ENCODE measurements at regions not wholly inside any gene's neighbourhood (a gene's known extent, or its start where the extent isn't known, plus 50 kb on each side); places are given as distances from the start of the nearest gene placed in this dataset.

- DNase-seq (ENCODE audit: low read depth, low spot score): peak; percentile 75
- in situ Hi-C loops (cut with HindIII; ENCODE audit: low pct_unique_long_range_greater_than_20kb, low sequenced_read_pairs): no loop called here
Measured at GRCh38 chr17:45690625-45691275, 93.4 kb upstream of the CRHR1 start.

- no peak for DNase-seq (ENCODE audit: low read depth, low spot score)
- in situ Hi-C loops (cut with HindIII; ENCODE audit: low pct_unique_long_range_greater_than_20kb, low sequenced_read_pairs): no loop called here
Measured at GRCh38 chr17:45692661-45693060, 91.5 kb upstream of the CRHR1 start.

GRCh38 chr17:45693792-45694191, 90.3 kb upstream of the CRHR1 start:
- in situ Hi-C loops (cut with HindIII; ENCODE audit: low pct_unique_long_range_greater_than_20kb, low sequenced_read_pairs): no loop called here
- no peak for DNase-seq (ENCODE audit: low read depth, low spot score)

DNA sequence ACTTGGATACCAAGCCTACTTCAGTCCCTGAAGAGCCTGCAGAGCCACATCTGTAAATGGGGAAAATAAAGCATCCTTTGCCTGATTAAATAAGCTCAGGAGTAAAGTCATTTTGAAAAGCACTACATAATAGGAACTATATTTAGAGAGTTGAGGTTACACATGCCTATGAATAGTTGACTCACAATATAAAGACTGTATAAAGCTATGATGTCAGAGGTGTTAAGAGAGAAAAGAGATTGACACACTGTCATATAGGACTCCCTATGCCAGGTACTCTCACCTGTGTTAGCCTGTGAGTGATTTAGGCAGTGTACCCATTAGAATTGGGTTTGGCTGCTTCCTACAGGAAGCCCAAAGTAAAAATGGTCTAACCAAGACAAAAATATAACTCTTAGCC, 87.7 kb upstream of the CRHR1 start:
- DNase-seq (ENCODE audit: low read depth, low spot score): no peak
- in situ Hi-C loops (cut with HindIII; ENCODE audit: low pct_unique_long_range_greater_than_20kb, low sequenced_read_pairs): no loop called here

GRCh38 chr17:45697076-45697475, 87.0 kb upstream of the CRHR1 start:
- in situ Hi-C loops (cut with HindIII; ENCODE audit: low pct_unique_long_range_greater_than_20kb, low sequenced_read_pairs): no loop called here
- DNase-seq (ENCODE audit: low read depth, low spot score): no peak

DNA sequence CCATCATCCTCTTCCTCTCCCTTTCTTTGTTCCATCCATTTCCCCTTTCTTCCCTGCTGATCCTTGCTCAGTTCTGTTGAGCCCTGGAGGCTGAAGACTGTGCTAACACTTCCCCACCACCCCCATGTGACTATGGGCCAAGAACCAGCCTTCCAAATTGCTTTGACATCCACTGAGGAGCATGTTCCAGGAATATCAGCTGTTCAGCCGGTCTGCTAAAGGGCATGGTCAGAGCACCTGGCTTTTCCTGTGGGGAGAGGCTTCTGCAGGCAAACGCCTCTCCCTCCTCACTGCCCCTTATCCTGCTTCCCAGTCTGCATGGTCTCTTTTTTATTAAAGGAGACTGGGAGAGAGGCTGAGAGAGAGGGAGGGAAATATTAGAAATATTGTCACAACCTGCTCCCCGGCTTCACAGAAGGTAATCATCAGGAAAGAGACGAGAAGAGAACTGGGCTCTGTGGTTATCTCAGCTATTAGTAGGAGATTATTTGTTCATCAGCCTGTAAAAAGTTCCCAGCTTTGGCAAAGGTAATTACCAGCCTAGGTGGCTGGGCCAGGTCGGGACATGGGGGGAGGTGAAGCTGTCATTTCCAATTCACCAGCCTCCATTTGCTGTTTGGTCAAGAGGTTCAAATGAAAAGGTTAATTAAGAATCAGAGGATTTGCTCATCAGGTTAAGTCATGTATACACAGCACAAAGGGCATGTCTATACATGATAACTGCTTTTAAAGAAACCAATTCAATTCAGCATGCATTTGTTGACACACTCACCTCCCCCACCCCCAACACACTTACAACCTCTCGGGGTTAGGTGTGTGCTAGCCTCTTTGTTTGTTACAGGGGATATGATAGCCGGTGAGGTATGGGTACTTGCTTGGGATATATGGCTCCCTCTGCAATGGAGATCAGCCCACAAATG, 83.7 kb upstream of the CRHR1 start:
- no peak for DNase-seq (ENCODE audit: low read depth, low spot score)
- in situ Hi-C loops (cut with HindIII; ENCODE audit: low pct_unique_long_range_greater_than_20kb, low sequenced_read_pairs): no loop called here

DNA sequence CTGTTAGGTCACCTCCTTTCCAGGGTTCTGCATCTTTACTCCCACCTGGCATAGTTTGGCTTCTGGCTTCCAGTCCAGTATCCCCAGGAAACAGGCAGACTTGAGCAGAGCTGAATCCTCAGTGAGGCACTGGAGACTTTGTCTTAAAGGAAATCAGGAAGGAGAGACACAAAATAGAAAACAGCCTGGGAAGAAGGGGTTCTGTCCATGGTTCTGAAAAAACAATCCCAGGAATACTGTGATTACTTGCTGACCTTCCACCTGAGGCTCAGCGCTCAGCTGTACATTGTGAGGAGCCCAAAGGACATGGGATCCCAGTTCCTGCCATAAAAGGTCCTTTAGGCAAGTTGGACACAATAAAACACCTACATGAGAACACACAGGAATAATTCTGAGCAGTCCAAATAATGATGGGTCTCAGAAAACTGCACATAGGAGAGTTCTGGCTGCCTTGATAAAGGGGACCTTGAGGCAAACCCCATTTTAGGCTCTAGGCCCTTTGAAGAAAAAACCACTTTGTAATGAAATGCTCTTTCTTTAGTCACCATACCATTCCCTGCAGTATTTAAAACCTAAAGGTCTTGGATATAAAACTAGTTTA, 81.4 kb upstream of the CRHR1 start:
- in situ Hi-C loops (cut with HindIII; ENCODE audit: low pct_unique_long_range_greater_than_20kb, low sequenced_read_pairs): no loop called here
- DNase-seq (ENCODE audit: low read depth, low spot score): no peak

- DNase-seq (ENCODE audit: low read depth, low spot score): no peak
- in situ Hi-C loops (cut with HindIII; ENCODE audit: low pct_unique_long_range_greater_than_20kb, low sequenced_read_pairs): no loop called here
Measured at GRCh38 chr17:45703348-45703747, 80.8 kb upstream of the CRHR1 start.

GRCh38 chr17:45703806-45704205, 80.3 kb upstream of the CRHR1 start:
- in situ Hi-C loops (cut with HindIII; ENCODE audit: low pct_unique_long_range_greater_than_20kb, low sequenced_read_pairs): no loop called here
- DNase-seq (ENCODE audit: low read depth, low spot score): no peak

GRCh38 chr17:45704251-45704650, 79.9 kb upstream of the CRHR1 start:
- no peak for DNase-seq (ENCODE audit: low read depth, low spot score)
- in situ Hi-C loops (cut with HindIII; ENCODE audit: low pct_unique_long_range_greater_than_20kb, low sequenced_read_pairs): no loop called here

DNA sequence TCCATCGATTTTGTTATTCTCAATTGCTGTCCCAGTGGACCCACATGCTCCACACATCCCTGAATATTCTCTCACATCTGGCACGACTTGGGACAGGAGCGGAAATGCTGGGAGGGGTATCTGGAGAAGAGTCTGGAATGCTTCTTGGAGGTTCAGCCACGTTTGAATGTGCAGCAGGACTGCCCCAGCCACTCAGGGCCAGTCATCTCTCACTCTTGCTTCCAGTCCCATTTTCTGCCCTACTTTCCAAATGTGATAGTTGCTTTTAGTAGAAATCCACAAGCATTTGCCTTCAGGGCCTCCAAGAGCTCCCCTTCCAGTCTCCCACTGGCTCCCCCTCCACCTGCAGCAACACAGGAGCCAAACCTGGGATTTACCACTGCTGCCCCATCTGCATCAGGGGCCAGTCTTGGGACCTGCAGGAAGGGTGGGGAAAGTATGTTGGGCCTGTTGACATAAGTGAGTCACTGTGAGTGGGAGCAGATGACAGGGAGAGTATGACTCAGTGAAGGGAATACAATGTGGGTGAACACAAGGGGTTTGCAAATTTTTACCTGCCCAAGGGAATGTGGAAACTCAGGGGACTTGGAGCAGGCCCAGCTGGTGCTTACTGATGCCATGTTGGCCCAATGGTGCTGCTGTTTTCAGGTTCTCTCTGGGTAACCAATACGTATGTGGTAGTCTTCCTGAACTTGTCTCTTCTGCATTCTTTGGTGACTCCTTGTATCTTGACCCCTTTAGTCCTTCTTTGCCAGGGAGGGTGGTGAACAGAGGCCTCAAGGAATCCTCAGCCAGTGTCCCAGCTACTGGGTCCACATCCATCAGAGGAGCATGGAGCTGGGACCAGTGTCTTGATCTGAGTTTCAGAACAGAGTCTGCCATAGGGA, 78.8 kb upstream of the CRHR1 start:
- in situ Hi-C loops (cut with HindIII; ENCODE audit: low pct_unique_long_range_greater_than_20kb, low sequenced_read_pairs): no loop called here
- no peak for DNase-seq (ENCODE audit: low read depth, low spot score)

DNA sequence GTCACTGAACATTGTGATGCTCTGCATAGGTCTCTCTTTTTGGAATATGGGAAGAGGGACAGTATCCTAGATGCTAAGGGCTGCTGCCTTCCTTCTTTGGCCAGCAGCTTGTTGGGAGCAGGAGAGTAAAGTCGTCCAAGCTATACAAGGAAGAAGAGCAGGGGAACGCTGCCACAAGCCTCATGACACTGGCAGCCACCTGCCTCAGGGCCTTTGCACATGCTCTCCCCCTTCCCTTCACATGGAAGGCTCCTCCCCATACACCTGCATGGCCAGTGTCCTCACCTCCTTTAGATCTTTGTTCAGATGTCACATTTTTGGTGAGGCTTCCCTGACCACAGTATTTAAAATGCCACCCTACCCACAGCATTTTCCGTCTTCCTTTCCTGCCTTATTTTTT, 78.1 kb upstream of the CRHR1 start:
- no peak for DNase-seq (ENCODE audit: low read depth, low spot score)
- in situ Hi-C loops (cut with HindIII; ENCODE audit: low pct_unique_long_range_greater_than_20kb, low sequenced_read_pairs): no loop called here

DNA sequence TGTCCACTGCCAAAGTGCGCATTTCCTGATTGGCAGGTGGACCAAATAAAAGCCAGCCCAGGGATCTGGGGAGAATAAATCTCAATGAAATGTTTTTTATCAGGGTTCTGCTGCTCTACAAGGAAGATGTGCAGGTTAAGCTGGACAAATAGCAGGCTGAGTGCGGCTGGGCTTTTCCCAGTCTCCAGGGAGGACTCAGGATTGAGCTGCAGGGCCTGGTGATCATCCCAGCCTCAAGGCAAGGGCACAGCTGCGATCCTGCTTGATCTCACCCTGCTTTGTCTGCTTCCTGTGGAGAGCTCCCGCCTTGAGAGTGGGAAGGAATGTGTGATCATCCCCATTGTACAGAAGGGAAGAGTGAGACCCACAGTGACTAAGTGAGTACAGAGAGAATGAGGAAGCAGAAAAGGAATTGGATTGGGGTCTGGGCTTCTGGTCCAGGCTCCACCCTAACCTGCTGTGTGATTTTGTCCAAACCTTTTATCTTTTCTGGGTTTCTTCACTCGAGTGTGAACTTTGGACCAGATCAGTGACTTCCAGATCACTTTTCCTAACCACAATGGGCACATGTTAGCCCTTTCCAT, 75.3 kb upstream of the CRHR1 start:
- in situ Hi-C loops (cut with HindIII; ENCODE audit: low pct_unique_long_range_greater_than_20kb, low sequenced_read_pairs): no loop called here
- no peak for DNase-seq (ENCODE audit: low read depth, low spot score)

- in situ Hi-C loops (cut with HindIII; ENCODE audit: low pct_unique_long_range_greater_than_20kb, low sequenced_read_pairs): no loop called here
- no peak for DNase-seq (ENCODE audit: low read depth, low spot score)
Measured at GRCh38 chr17:45709728-45710288, 74.3 kb upstream of the CRHR1 start.

DNA sequence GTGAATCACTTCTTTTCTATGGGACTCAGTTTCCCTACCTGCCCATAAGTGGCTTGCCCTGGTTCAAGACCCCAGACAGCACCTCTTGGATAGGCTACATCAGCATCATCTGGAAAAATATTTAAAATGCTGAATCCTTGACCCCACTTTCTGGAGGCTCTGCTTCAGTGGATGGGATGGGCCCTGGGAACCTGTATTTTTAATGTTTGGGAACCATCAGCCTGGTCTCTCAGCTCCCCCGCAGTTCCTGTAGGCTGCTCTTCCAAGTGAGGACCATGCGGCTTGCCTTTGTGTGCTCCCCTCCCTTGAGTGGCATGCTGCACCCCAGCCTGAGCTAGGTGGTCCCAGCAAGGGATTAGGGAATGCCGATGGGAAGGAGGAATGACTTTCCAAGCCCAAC, 68.3 kb upstream of the CRHR1 start:
- in situ Hi-C loops (cut with HindIII; ENCODE audit: low pct_unique_long_range_greater_than_20kb, low sequenced_read_pairs): no loop called here
- no peak for DNase-seq (ENCODE audit: low read depth, low spot score)

DNA sequence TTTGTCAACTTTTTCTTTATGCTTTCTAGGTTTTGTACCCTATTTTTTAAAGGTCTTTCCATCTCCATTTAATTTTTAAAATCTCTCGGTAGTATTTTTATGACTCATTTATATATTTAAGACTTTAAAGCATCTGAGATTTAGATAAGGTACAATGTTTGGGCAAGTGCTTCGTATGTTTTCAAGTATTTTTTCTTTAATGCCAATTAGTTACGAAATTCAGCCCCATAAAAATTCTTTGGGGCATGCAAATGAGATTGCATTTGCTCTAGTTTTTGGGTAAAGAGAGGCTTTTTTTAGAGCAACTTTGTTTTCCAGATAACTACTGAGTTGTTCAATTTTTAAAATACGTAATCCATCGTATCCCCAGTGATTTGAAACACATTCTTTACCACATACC, 65.3 kb upstream of the CRHR1 start:
- no peak for DNase-seq (ENCODE audit: low read depth, low spot score)
- in situ Hi-C loops (cut with HindIII; ENCODE audit: low pct_unique_long_range_greater_than_20kb, low sequenced_read_pairs): no loop called here

GRCh38 chr17:45719335-45720071, 64.6 kb upstream of the CRHR1 start:
- peak; percentile 84 for DNase-seq (ENCODE audit: low read depth, low spot score)
- in situ Hi-C loops (cut with HindIII; ENCODE audit: low pct_unique_long_range_greater_than_20kb, low sequenced_read_pairs): no loop called here

Measured in SK-MEL-5 (cell line).